ENCODE measurements at regions not wholly inside any gene's neighbourhood (a gene's known extent, or its start where the extent isn't known, plus 50 kb on each side); places are given as distances from the start of the nearest gene placed in this dataset.

- no peak for TF ChIP-seq CTCF (IDR thresholded peaks at IDR 0.05)
- TF ChIP-seq POLR2AphosphoS5 (IDR thresholded peaks at IDR 0.05; ENCODE audit: low read depth, low read length): no peak
These were observed 97.1 kb upstream of the EPB41L3 start for GRCh38 chr18:5640939-5641338.

Measured in Panc1 (cell line).